DOHH2 (cell line): ENCODE measurements at regions not wholly inside any gene's neighbourhood (a gene's known extent, or its start where the extent isn't known, plus 50 kb on each side); places are given as distances from the start of the nearest gene placed in this dataset.

Experiments used
- CTCF ChIP-seq: fragments of 200-600 bp; sonication (generic); IDR thresholded peaks from one replicate; pipeline ENCODE4 v1.5.1; 2014; ENCODE audit warnings: antibody characterized with exemption, mild to moderate bottlenecking, low read depth, low read length; ENCODE audit not compliant: poor library complexity, severe bottlenecking
- EZH2phosphoT487 ChIP-seq: fragments of 200-600 bp; sonication (generic); IDR thresholded peaks from 2 replicates; pipeline ENCODE4 v1.6.1; 2017; ENCODE audit warnings: borderline replicate concordance, mild to moderate bottlenecking, antibody characterized with exemption, low read length, moderate library complexity, mixed read lengths

GRCh38 chr13:107291875-107292274 lies 723.9 kb upstream of the ARGLU1 start:
- TF ChIP-seq CTCF, result no peak
- TF ChIP-seq EZH2phosphoT487, result no peak
